ENCODE measurements at regions not wholly inside any gene's neighbourhood (a gene's known extent, or its start where the extent isn't known, plus 50 kb on each side); places are given as distances from the start of the nearest gene placed in this dataset.
A peak's percentile ranks its signal among the peaks of the same experiment; 100 is the strongest.

DNA sequence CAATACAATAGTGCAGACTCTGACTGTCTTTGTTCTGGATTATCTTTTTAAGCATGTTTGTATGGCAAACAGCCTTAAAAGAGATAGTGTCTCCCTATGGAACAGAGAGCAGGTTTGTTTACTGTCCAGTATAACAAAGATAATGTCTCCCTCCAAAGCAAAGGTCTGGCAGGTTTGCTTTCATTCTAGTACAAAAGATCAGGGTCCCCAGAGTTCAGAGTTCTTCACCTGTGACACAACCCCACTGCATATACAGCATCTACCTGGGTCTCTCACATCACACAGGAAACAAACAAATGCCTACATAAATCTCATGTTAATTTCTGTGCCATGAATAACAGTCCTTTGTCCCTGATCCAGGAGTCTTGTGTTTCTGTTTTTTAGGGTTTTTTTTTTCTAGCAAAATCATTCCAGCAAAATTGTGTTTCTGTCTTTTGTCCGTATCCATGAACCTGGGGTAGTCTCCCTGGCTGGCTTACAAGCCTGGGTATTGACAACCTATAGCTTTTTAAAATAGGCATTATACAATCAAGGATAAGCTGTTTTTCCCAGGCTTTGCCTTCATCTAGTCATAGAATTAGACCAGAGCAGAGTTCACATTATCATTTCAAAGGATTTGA is 89.4 kb upstream of the PTBP2 start (continued):
- peak; percentile 63; the same call in 1 of the 2 replicates for TF ChIP-seq CEBPB (IDR thresholded peaks at IDR 0.05; ENCODE audit: borderline replicate concordance, low read depth, low read length)
- TF ChIP-seq ZNF792 (CRISPR knock-in tag; IDR thresholded peaks at IDR 0.05), result peak; percentile 73; the same call in 1 of the 2 replicates
- TF ChIP-seq YY1 (IDR thresholded peaks at IDR 0.05; ENCODE audit: insufficient read depth, insufficient replicate concordance, low read depth, low read length), result no peak
- TF ChIP-seq KAT2B (IDR thresholded peaks at IDR 0.05; ENCODE audit: borderline replicate concordance, low read depth, low read length), result no peak
- TF ChIP-seq NCOA1 (CRISPR knock-in tag; IDR thresholded peaks at IDR 0.05), result peak; percentile 72; the same call in 1 of the 2 replicates
- no peak for TF ChIP-seq ZNF230 (CRISPR knock-in tag; IDR thresholded peaks at IDR 0.05)
- TF ChIP-seq CBX5 (CRISPR knock-in tag; IDR thresholded peaks at IDR 0.05; ENCODE audit: borderline replicate concordance), result no peak
- TF ChIP-seq DNMT3B (CRISPR knock-in tag; conservative IDR thresholded peaks at IDR 0.05), result no peak
- peak; percentile 67 for TF ChIP-seq ZBTB7B (CRISPR knock-in tag; IDR thresholded peaks at IDR 0.05)
- no peak for TF ChIP-seq ZSCAN12 (CRISPR knock-in tag; IDR thresholded peaks at IDR 0.05)
- TF ChIP-seq ZBTB46 (CRISPR knock-in tag; IDR thresholded peaks at IDR 0.05; ENCODE audit: borderline replicate concordance), result no peak
- TF ChIP-seq ZIK1 (CRISPR knock-in tag; IDR thresholded peaks at IDR 0.05; ENCODE audit: borderline replicate concordance, low read depth), result no peak
- no peak for TF ChIP-seq ZKSCAN1 (IDR thresholded peaks at IDR 0.05; ENCODE audit: low read length)
- no peak for TF ChIP-seq NFE2L1 (CRISPR knock-in tag; IDR thresholded peaks at IDR 0.05; ENCODE audit: borderline replicate concordance)
- no peak for TF ChIP-seq PLRG1 (conservative IDR thresholded peaks at IDR 0.05)
- peak; percentile 69 for TF ChIP-seq FOXA1 (IDR thresholded peaks at IDR 0.05)
- TF ChIP-seq FOXA1 (CRISPR knock-in tag; IDR thresholded peaks at IDR 0.05), result peak; percentile 88
- TF ChIP-seq FOXO4 (CRISPR knock-in tag; conservative IDR thresholded peaks at IDR 0.05), result no peak
- TF ChIP-seq ZNF607 (CRISPR knock-in tag; IDR thresholded peaks at IDR 0.05; ENCODE audit: borderline replicate concordance), result no peak
- TF ChIP-seq ZMYM3 (CRISPR knock-in tag; IDR thresholded peaks at IDR 0.05), result no peak
- TF ChIP-seq TERF1 (CRISPR knock-in tag; IDR thresholded peaks at IDR 0.05), result no peak
- no peak for TF ChIP-seq MYC (CRISPR knock-in tag; IDR thresholded peaks at IDR 0.05; ENCODE audit: borderline replicate concordance)
- TF ChIP-seq ZNF616 (CRISPR knock-in tag; IDR thresholded peaks at IDR 0.05; ENCODE audit: low read depth), result no peak
- peak; percentile 97 for TF ChIP-seq PAXIP1 (CRISPR knock-in tag; conservative IDR thresholded peaks at IDR 0.05)
- no peak; the same call in 1 of the 2 replicates for TF ChIP-seq KAT8 (CRISPR knock-in tag; IDR thresholded peaks at IDR 0.05)
